PC-3 (cell line): ENCODE measurements at regions not wholly inside any gene's neighbourhood (a gene's known extent, or its start where the extent isn't known, plus 50 kb on each side); places are given as distances from the start of the nearest gene placed in this dataset.
"Not testable (repeated sequence)": the region's sequence is repeated elsewhere in the genome, so short reads cannot be mapped to it uniquely, and the experiment has no call there.

Experiments
- CTCF ChIP-seq: fragments of 300-600 bp; sonication (generic); conservative IDR thresholded peaks from 2 replicates; pipeline ENCODE4 v1.5.1; 2017; ENCODE audit warnings: antibody characterized with exemption, low read depth, mild to moderate bottlenecking, low read length
- EZH2 ChIP-seq: fragments of 300-600 bp; sonication (generic); IDR thresholded peaks from one replicate; pipeline ENCODE4 v1.6.1; 2017; ENCODE audit warnings: antibody characterized with exemption, mild to moderate bottlenecking, low read length; ENCODE audit not compliant: unreplicated experiment
- EZH2phosphoT487 ChIP-seq: fragments of 300-600 bp; sonication (generic); IDR thresholded peaks from 2 replicates; pipeline ENCODE4 v1.6.1; 2018; ENCODE audit warnings: mild to moderate bottlenecking, antibody characterized with exemption, low read length, borderline replicate concordance

- not testable (repeated sequence) for TF ChIP-seq EZH2, CTCF, EZH2phosphoT487
Observed at GRCh38 chr17:21507806-21508205, 131.6 kb downstream of the KCNJ12 start.
